Activated naive CD8-positive, alpha-beta T cell treated with anti-CD3 and anti-CD28 coated beads for 36 hours (primary cell): ENCODE measurements at regions not wholly inside any gene's neighbourhood (a gene's known extent, or its start where the extent isn't known, plus 50 kb on each side); places are given as distances from the start of the nearest gene placed in this dataset.

Source experiments
- DNase-seq: peaks from one replicate; pipeline ENCODE4 v3.0.0; 2021
- H3K27ac Mint-ChIP-seq: one replicate; pipeline ENCODE4 v1.8.0; 2022; ENCODE audit warnings: mild to moderate bottlenecking, moderate library complexity, mixed read lengths
- H3K27me3 Mint-ChIP-seq: one replicate; pipeline ENCODE4 v1.8.0; 2022; ENCODE audit warnings: mild to moderate bottlenecking, mixed read lengths
- H3K36me3 Mint-ChIP-seq: one replicate; pipeline ENCODE4 v1.8.0; 2021; ENCODE audit warnings: mild to moderate bottlenecking, mixed read lengths
- H3K4me1 Mint-ChIP-seq: one replicate; pipeline ENCODE4 v1.8.0; 2021; ENCODE audit warnings: mixed read lengths
- H3K4me3 Mint-ChIP-seq: one replicate; pipeline ENCODE4 v1.8.0; 2022; ENCODE audit warnings: mild to moderate bottlenecking, moderate library complexity, mixed read lengths
- H3K9me3 Mint-ChIP-seq: one replicate; pipeline ENCODE4 v1.8.0; 2022; ENCODE audit warnings: mixed read lengths

DNA sequence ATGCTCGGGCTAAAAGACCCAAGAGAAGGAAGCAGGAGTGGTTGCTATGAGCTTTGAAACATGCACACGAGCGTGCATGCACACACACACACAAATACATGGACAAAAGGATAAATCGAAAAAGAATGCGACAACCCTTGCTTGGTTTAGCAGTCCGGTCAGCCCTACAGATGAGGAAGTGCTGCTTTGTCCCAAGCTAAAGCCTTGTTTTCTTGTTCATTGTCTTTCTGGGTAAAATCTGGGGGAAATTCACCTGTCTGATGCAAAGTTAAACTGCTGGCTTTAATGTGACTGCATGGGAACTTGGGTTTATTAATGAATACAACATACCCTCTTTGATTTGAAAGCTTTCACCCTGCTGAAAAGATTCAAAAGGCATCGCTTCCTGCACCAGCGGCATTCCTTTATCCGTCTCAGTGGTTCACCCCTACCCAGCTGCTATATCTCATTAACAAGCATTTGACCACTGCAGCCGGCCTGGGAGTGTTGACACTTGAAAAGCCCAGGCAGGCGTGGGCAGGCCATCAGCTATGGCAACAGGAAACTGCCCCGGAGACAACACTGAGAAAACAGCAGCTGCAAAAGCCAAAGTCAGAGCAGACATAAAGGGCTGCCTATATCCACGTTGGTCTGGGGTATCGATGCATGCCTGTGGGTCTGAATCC is 301.7 kb downstream of the NDFIP2 start:
- Mint-ChIP-seq H3K36me3 (no peaks in the 10 kb centered on the region), H3K9me3 (no peaks in the 10 kb centered on the region), H3K27me3 (no peaks in the 10 kb centered on the region), H3K27ac (no peak overlapping the region), H3K4me3 (no peak overlapping the region), H3K4me1 (no peaks in the 10 kb centered on the region)
- DNase-seq = no peak

DNA sequence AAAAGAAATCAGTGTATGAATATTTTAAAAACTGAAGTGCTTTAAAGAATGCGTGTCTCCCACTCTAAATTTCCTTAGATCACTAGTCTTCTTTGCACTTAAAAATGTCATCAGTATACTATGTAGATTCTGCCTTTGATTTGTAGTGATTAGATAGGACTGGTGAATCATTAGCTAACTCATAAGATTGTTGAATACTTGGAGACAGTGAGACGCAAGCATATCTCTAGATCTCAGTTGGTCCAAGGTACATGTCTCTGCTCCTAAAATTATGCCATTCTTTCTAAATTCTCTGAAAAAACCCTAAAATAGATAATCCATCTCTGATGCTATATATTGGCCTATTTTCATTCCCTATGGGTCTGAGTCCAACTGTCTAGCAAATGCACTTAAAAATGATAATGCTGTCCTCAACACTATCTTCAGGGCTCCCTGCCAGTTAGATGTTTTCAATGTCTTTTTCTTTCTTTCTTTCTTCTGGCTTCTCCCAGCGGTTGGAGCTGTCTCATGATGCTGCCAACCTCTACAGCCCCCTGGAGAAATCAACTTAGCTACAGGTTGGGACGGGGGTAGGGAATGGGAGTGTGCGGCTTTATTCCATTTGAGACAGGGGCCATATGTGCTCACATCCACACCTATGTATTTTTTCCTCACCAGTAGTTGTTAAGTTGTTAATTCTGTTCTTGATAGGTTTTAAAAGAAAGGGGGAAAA is 301.0 kb downstream of the NDFIP2 start:
- no peak for DNase-seq
- Mint-ChIP-seq H3K27ac (no peak overlapping the region), H3K4me3 (no peak overlapping the region), H3K9me3 (no peaks in the 10 kb centered on the region), H3K4me1 (no peaks in the 10 kb centered on the region), H3K36me3 (no peaks in the 10 kb centered on the region), H3K27me3 (no peaks in the 10 kb centered on the region)

DNA sequence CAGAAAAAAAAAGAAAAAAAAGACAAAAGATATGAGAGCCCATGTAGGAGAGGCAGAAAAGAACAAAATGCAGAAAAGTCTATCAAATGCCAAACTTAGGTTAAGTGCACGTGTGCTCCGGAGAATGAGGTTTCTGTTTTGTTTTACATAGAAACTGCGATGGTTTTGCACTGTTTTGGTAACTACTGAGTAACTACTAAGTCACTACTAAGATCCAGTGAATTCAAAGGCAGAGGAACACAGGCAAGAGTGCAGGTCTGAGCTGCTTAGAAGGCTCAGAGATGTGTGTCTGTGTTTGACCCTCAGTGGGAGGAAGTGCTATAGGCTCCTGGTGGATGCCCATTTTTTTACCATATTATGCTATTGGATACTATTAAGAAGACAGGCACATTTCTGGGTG is 299.3 kb downstream of the NDFIP2 start:
- no peaks in the 10 kb centered on the region for H3K9me3 Mint-ChIP-seq
- H3K36me3 Mint-ChIP-seq = no peaks in the 10 kb centered on the region
- H3K27me3 Mint-ChIP-seq = no peaks in the 10 kb centered on the region
- no peak for DNase-seq
- no peak overlapping the region for H3K27ac Mint-ChIP-seq
- H3K4me1 Mint-ChIP-seq = no peaks in the 10 kb centered on the region
- no peak overlapping the region for H3K4me3 Mint-ChIP-seq

DNA sequence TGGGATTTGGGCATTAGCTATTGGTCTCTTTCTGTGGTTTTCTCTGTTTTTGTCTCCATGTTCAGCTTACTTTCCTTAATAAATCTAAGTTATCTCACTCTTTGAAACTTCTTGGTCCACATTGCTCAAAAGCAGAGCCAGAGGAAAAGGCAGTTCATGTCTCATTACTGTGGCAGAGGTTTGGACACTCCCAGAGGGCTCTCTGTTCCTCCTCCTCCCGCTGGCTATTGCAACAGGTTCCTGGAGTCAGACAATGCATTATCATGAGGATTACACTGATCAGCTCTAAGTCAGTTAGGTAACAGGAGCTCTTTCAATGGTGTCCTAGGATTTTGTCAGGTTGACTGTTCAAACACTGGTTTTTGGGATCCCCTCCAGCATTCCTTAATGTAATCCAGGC is 298.8 kb downstream of the NDFIP2 start:
- H3K27me3 Mint-ChIP-seq = no peaks in the 10 kb centered on the region
- H3K27ac Mint-ChIP-seq = no peak overlapping the region
- H3K36me3 Mint-ChIP-seq = no peaks in the 10 kb centered on the region
- no peak overlapping the region for H3K4me3 Mint-ChIP-seq
- no peak for DNase-seq
- H3K9me3 Mint-ChIP-seq = no peaks in the 10 kb centered on the region
- H3K4me1 Mint-ChIP-seq = no peaks in the 10 kb centered on the region

DNA sequence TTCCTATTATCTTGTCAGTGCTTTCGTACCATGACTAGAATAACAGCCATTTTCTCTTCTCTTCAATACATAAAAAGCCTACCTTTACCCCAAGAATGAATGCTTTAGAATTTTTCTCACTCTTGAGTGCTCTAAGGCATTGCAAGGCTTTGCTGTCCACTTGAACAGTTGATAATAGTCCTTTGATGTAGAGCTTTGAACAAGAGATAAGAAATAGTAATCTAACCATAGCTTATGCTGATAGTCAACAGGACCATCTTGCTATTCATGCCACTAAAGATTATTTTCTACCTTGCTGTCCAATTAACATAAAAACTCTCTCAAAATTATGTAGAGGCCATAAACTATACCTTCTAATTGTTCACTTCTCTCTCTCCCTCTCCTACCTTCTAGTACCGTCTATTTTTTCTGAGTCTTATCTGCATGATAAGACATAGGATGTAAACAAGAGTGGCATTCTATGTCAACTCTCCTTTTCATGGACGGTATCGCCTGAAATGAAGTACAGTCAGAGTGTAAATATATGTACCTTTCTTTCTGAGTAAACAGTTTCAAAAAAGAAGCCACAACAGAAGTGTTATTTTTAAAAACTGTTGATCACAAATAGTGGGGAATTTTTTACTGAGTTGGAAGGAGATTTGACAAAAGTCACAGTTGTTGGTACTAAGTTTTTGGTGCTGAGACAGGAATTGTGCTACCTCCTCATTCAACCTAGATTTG is 297.9 kb downstream of the NDFIP2 start:
- Mint-ChIP-seq H3K4me1 (no peaks in the 10 kb centered on the region), H3K27me3 (no peaks in the 10 kb centered on the region), H3K9me3 (no peaks in the 10 kb centered on the region), H3K36me3 (no peaks in the 10 kb centered on the region), H3K4me3 (no peak overlapping the region), H3K27ac (no peak overlapping the region)
- DNase-seq = no peak

DNA sequence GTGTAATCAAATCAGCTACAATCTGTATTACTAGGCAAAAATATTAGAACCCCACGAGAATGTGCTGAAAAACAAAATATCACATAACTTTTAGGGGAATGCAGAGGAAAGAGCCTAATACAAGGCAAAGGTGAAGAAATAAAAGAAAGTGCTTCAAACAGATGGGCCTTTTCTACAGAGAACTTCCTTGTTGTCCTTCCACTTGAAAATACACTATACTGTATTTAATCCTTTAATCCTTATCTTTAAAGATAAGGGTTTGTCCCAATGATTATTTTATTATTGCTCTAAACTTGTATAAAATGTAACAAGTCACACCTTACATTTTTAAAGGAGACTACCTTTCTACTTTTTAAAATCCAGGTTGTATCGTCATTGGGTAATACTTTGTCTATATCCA is 296.5 kb downstream of the NDFIP2 start:
- Mint-ChIP-seq H3K27ac (no peak overlapping the region), H3K9me3 (peaks cover 2% of the 10 kb centered on the region), H3K36me3 (no peaks in the 10 kb centered on the region), H3K4me3 (no peak overlapping the region), H3K4me1 (no peaks in the 10 kb centered on the region), H3K27me3 (no peaks in the 10 kb centered on the region)
- no peak for DNase-seq

DNA sequence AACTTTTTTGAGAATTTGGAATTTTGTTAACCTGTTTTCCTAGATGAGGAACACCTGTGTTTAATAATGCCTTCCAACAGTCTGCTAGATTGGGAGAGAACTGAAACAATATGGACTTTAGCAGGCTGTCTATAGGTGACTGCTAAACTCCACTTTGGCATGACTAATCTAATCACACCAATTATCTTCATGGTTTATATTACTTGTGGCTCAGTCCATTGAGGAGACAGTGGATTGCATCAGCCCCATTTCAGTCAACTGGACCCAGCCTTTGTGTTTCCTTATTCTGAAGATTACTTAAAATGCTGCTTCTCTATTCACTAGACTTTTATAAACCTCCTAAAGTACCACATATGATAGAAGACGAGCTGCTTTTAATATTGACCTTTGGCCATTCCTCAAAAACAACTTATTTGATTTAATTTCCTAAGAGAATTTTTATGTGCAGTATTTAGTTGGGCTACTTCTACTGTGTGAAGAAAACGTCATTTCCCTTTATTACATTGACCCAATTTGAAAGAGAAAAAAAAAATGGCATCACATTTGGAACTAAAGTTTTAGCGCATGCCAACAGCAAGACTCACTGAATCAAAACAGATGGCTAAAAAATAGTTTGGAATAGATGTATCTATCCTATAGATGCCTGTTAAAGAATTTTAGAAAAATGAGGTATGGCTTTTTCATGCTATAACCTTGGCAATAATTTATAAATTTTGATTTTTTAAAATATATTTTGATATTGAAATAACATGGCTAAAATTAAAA is 295.8 kb downstream of the NDFIP2 start:
- no peaks in the 10 kb centered on the region for H3K36me3 Mint-ChIP-seq
- no peak overlapping the region for H3K27ac Mint-ChIP-seq
- no peak for DNase-seq
- no peaks in the 10 kb centered on the region for H3K4me1 Mint-ChIP-seq
- H3K27me3 Mint-ChIP-seq = no peaks in the 10 kb centered on the region
- H3K9me3 Mint-ChIP-seq = peaks cover 3% of the 10 kb centered on the region
- no peak overlapping the region for H3K4me3 Mint-ChIP-seq

DNA sequence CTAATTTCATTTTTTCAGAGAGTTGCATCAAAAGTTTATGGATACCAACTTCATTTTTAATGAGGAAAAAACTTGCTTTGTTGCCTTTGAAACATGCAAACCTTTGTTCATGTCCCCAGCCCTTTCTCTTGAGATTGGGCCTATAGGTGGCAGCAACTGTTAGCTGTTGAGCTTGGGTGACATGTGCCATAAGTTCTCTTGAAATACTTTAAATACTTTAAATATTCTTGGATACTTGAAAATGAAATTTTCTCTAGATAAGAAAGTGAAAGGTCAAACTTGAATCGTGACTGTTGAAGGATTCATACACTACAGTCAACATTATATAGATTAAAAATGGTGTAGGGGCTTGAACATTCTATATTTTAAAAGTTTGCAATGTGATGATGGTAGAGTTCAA is 294.9 kb downstream of the NDFIP2 start:
- no peak for DNase-seq
- H3K4me1 Mint-ChIP-seq = peaks cover 5% of the 10 kb centered on the region
- H3K9me3 Mint-ChIP-seq = peaks cover 9% of the 10 kb centered on the region
- H3K27ac Mint-ChIP-seq = no peak overlapping the region
- H3K27me3 Mint-ChIP-seq = no peaks in the 10 kb centered on the region
- no peak overlapping the region for H3K4me3 Mint-ChIP-seq
- H3K36me3 Mint-ChIP-seq = no peaks in the 10 kb centered on the region

DNA sequence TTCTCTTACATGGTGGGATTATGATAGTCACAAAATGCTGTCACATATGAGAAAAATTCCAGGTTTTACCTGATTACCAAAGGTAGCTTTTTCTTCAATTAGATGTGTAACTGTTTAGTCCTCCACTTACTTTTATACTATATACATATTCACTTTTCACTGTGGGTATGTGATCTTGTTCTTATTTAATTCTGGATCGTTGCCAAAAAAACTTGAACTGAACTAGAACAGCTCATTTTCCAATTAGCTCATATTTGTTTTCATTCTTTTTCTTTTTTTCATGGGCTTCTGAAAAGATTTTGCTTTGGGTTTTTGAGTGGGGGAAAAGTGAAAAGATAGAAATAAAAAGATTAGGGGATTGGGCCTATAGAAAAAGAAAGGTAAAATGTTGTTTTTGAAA is 291.9 kb downstream of the NDFIP2 start:
- peaks cover 6% of the 10 kb centered on the region for H3K4me1 Mint-ChIP-seq
- no peaks in the 10 kb centered on the region for H3K27me3 Mint-ChIP-seq
- H3K4me3 Mint-ChIP-seq = no peak overlapping the region
- no peaks in the 10 kb centered on the region for H3K36me3 Mint-ChIP-seq
- H3K9me3 Mint-ChIP-seq = peaks cover 10% of the 10 kb centered on the region
- no peak for DNase-seq
- no peak overlapping the region for H3K27ac Mint-ChIP-seq

DNA sequence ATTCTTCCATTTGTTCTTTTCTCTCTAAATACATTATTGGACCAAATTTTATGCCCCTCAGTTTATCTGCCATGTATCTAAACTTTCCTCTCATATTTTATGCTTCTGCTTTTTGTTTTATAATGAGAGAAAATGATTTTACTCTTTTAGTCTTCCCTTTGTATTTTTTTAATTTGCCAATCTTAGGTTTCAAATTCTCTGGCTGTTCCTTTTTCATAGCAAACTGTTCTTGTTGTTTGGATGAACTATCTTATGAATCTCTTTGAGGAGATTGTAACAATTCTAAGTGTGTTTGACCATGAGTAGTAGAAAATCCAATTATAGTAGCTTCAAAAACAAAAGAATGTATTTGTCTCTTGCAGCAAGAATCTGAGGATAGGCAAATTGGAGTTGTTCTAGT is 290.5 kb downstream of the NDFIP2 start:
- peak overlapping the region; percentile 9 for H3K27ac Mint-ChIP-seq
- DNase-seq = no peak
- peaks cover 6% of the 10 kb centered on the region for H3K4me1 Mint-ChIP-seq
- no peaks in the 10 kb centered on the region for H3K27me3 Mint-ChIP-seq
- H3K36me3 Mint-ChIP-seq = no peaks in the 10 kb centered on the region
- peaks cover 10% of the 10 kb centered on the region for H3K9me3 Mint-ChIP-seq
- H3K4me3 Mint-ChIP-seq = no peak overlapping the region

DNA sequence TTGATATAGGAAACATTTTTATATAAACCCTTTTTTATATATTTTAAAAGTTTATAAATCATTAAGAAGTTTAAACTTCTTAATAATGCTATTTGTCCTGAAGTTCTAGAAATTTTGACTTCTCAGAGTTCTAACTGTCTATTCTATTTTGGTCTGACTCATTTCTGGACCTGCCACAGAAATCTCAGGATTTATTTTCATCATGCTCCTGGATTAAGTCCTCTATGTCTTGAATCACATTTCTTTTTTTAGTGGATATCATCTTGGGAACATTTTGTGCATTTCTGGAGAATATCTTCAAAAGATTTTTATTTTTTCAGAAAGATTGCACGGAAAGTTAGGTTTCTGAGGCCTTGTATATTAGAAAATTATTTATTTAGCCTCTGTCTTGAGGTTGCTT is 289.1 kb downstream of the NDFIP2 start:
- Mint-ChIP-seq H3K9me3 (peaks cover 10% of the 10 kb centered on the region), H3K27ac (no peak overlapping the region), H3K36me3 (no peaks in the 10 kb centered on the region), H3K27me3 (no peaks in the 10 kb centered on the region), H3K4me3 (no peak overlapping the region), H3K4me1 (peaks cover 6% of the 10 kb centered on the region)
- no peak for DNase-seq

DNA sequence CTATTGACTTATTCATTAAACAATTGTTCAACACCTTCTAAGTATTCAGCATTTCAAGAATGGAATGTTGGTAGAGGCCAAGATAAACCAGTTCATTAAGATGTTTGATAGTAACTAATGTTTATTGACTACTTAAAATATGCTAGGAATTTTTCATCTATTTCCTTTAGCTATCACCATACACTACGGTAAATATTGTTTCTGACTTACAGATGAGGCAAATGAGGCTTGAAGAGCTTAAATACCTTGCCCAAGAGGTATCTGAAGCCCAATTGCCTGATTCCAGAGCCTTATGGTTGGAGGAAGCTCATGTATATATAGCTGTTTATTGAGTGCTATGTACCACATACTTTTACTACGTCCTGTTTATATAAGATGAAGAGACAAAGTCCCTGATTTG is 286.2 kb downstream of the NDFIP2 start:
- Mint-ChIP-seq H3K27ac (no peak overlapping the region), H3K27me3 (no peaks in the 10 kb centered on the region), H3K9me3 (peaks cover 9% of the 10 kb centered on the region), H3K36me3 (no peaks in the 10 kb centered on the region), H3K4me1 (peaks cover 6% of the 10 kb centered on the region), H3K4me3 (no peak overlapping the region)
- no peak for DNase-seq

DNA sequence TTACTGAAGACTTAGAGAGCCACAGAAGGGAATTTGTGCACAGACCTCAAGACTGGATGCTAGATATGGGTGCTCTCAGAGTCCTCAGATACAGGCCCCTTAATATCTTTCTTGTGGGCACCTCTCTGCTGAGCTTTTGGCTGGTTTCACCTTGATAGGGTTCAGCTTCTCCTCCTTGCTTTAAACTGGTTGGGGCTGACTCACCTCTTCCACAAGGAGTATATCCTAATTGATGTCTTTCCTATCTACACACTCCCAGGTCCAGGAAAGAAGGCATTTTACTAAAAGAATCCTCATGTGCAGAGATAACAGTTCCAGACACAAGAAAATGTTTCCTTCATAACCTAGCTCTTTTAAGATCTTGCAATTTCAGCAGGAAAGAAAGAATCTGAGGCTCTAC is 284.4 kb downstream of the NDFIP2 start:
- no peaks in the 10 kb centered on the region for H3K4me1 Mint-ChIP-seq
- no peaks in the 10 kb centered on the region for H3K36me3 Mint-ChIP-seq
- no peak overlapping the region for H3K27ac Mint-ChIP-seq
- no peaks in the 10 kb centered on the region for H3K27me3 Mint-ChIP-seq
- peaks cover 3% of the 10 kb centered on the region for H3K9me3 Mint-ChIP-seq
- H3K4me3 Mint-ChIP-seq = no peak overlapping the region
- no peak for DNase-seq

DNA sequence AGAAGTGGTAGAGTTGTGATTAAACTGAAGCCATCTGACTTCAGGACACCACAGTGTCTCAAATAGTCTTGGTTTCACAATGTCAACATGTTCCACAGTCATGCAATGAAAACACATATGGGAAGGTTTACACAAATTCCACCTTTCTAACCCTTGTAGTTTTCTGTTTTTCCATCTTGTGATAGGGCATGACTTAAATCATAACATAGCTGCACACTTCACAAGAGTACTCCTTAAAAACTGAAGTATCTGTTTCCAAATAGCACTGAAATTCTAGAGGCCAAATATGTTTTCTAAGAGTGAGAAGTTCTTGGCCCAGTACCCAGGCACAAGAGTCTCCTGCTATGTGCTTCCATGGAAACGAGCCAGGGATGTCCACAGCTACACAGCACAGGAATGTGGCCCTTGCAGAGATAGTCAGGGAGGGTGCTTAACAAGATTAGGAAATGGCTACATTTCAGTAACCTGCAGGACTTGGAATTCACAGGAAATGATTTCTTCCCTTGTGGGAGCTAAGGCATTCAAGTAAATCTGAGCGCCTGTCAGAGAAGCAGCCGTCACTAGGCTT is 269.1 kb downstream of the NDFIP2 start:
- no peak overlapping the region for H3K4me3 Mint-ChIP-seq
- no peak overlapping the region for H3K27ac Mint-ChIP-seq
- H3K9me3 Mint-ChIP-seq = no peaks in the 10 kb centered on the region
- no peak for DNase-seq
- no peaks in the 10 kb centered on the region for H3K36me3 Mint-ChIP-seq
- no peaks in the 10 kb centered on the region for H3K27me3 Mint-ChIP-seq
- no peaks in the 10 kb centered on the region for H3K4me1 Mint-ChIP-seq

DNA sequence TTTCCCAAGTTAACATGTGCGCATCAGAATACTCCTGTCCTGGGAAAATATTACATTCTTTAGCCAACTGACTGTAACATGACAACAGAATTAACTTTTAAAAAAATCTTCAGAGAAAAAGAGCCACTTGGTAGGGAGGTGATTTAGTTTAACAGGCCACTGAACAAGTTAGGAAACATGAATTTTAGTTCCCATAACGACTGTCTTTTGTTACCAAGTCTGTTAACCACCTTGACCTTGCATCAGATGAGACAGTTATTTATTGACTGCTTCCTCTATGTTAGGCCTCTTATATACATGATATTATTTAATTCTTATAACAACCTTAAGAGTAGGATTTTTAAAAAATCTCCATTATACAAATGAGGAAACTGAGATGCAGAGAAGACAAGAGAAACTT is 268.6 kb downstream of the NDFIP2 start:
- H3K36me3 Mint-ChIP-seq = no peaks in the 10 kb centered on the region

More for the DNA sequence above, 268.6 kb downstream of the NDFIP2 start:
- Mint-ChIP-seq H3K27me3 (no peaks in the 10 kb centered on the region), H3K4me3 (no peak overlapping the region), H3K9me3 (no peaks in the 10 kb centered on the region), H3K4me1 (no peaks in the 10 kb centered on the region), H3K27ac (no peak overlapping the region)
- DNase-seq = no peak
